ENCODE measurements at regions not wholly inside any gene's neighbourhood (a gene's known extent, or its start where the extent isn't known, plus 50 kb on each side); places are given as distances from the start of the nearest gene placed in this dataset.

- no peak overlapping the region for H3K4me3 ChIP-seq (ENCODE audit: insufficient read depth, low read depth, low read length)
- no peaks in the 10 kb centered on the region for H3K27me3 ChIP-seq (ENCODE audit: control insufficient read depth, insufficient read depth, low read length, poor library complexity, severe bottlenecking)
- no peak overlapping the region for H3K27ac ChIP-seq (ENCODE audit: insufficient read depth, low read depth, low read length, poor library complexity, severe bottlenecking)
- H3K9me3 ChIP-seq (ENCODE audit: control insufficient read depth, low read length) = no peaks in the 10 kb centered on the region
- no peaks in the 10 kb centered on the region for H3K36me3 ChIP-seq (ENCODE audit: control insufficient read depth, insufficient read depth, low read length)
- no peaks in the 10 kb centered on the region for H3K4me1 ChIP-seq (ENCODE audit: control insufficient read depth, insufficient read depth, low read length)
- WGBS, 2 experiments = 94% methylated on average over 10 to 11 of the region's 11 CpGs
Observed at GRCh38 chr5:58127255-58128220, 332.3 kb downstream of the PLK2 start.

- H3K9me3 ChIP-seq (ENCODE audit: control insufficient read depth, low read length) = no peaks in the 10 kb centered on the region
- H3K36me3 ChIP-seq (ENCODE audit: control insufficient read depth, insufficient read depth, low read length) = no peaks in the 10 kb centered on the region
- no peaks in the 10 kb centered on the region for H3K27me3 ChIP-seq (ENCODE audit: control insufficient read depth, insufficient read depth, low read length, poor library complexity, severe bottlenecking)
- 94 to 96% methylated on average over 3 of the region's 4 CpGs for WGBS, 2 experiments
- H3K27ac ChIP-seq (ENCODE audit: insufficient read depth, low read depth, low read length, poor library complexity, severe bottlenecking) = no peak overlapping the region
- no peaks in the 10 kb centered on the region for H3K4me1 ChIP-seq (ENCODE audit: control insufficient read depth, insufficient read depth, low read length)
- no peak overlapping the region for H3K4me3 ChIP-seq (ENCODE audit: insufficient read depth, low read depth, low read length)
Observed at GRCh38 chr5:58123501-58123900, 336.4 kb downstream of the PLK2 start.

- Histone ChIP-seq H3K27ac (ENCODE audit: insufficient read depth, low read depth, low read length, poor library complexity, severe bottlenecking) (no peak overlapping the region), H3K9me3 (ENCODE audit: control insufficient read depth, low read length) (no peaks in the 10 kb centered on the region), H3K4me3 (ENCODE audit: insufficient read depth, low read depth, low read length) (no peak overlapping the region), H3K36me3 (ENCODE audit: control insufficient read depth, insufficient read depth, low read length) (no peaks in the 10 kb centered on the region), H3K4me1 (ENCODE audit: control insufficient read depth, insufficient read depth, low read length) (no peaks in the 10 kb centered on the region), H3K27me3 (ENCODE audit: control insufficient read depth, insufficient read depth, low read length, poor library complexity, severe bottlenecking) (no peaks in the 10 kb centered on the region)
- WGBS, 2 experiments = 90 to 100% methylated on average over 3 of the region's 3 CpGs
Observed at GRCh38 chr5:58122848-58123392, 337.0 kb downstream of the PLK2 start.

- no peak overlapping the region for H3K4me3 ChIP-seq (ENCODE audit: insufficient read depth, low read depth, low read length)
- no peaks in the 10 kb centered on the region for H3K4me1 ChIP-seq (ENCODE audit: control insufficient read depth, insufficient read depth, low read length)
- H3K36me3 ChIP-seq (ENCODE audit: control insufficient read depth, insufficient read depth, low read length) = no peaks in the 10 kb centered on the region
- H3K27ac ChIP-seq (ENCODE audit: insufficient read depth, low read depth, low read length, poor library complexity, severe bottlenecking) = no peak overlapping the region
- no peaks in the 10 kb centered on the region for H3K27me3 ChIP-seq (ENCODE audit: control insufficient read depth, insufficient read depth, low read length, poor library complexity, severe bottlenecking)
- 84 to 100% methylated on average over 1 to 2 of the region's 2 CpGs for WGBS, 2 experiments
- H3K9me3 ChIP-seq (ENCODE audit: control insufficient read depth, low read length) = no peaks in the 10 kb centered on the region
Observed at GRCh38 chr5:58122157-58122556, 337.7 kb downstream of the PLK2 start.

- Histone ChIP-seq H3K9me3 (ENCODE audit: control insufficient read depth, low read length) (no peaks in the 10 kb centered on the region), H3K4me3 (ENCODE audit: insufficient read depth, low read depth, low read length) (no peak overlapping the region), H3K27ac (ENCODE audit: insufficient read depth, low read depth, low read length, poor library complexity, severe bottlenecking) (no peak overlapping the region), H3K4me1 (ENCODE audit: control insufficient read depth, insufficient read depth, low read length) (no peaks in the 10 kb centered on the region), H3K36me3 (ENCODE audit: control insufficient read depth, insufficient read depth, low read length) (no peaks in the 10 kb centered on the region), H3K27me3 (ENCODE audit: control insufficient read depth, insufficient read depth, low read length, poor library complexity, severe bottlenecking) (no peaks in the 10 kb centered on the region)
- 98% methylated on average over 1 to 2 of the region's 2 CpGs for WGBS, 2 experiments
Observed at GRCh38 chr5:58121391-58121790, 338.5 kb downstream of the PLK2 start.

- Histone ChIP-seq H3K27ac (ENCODE audit: insufficient read depth, low read depth, low read length, poor library complexity, severe bottlenecking) (no peak overlapping the region), H3K4me1 (ENCODE audit: control insufficient read depth, insufficient read depth, low read length) (no peaks in the 10 kb centered on the region), H3K4me3 (ENCODE audit: insufficient read depth, low read depth, low read length) (no peak overlapping the region), H3K27me3 (ENCODE audit: control insufficient read depth, insufficient read depth, low read length, poor library complexity, severe bottlenecking) (no peaks in the 10 kb centered on the region), H3K9me3 (ENCODE audit: control insufficient read depth, low read length) (no peaks in the 10 kb centered on the region), H3K36me3 (ENCODE audit: control insufficient read depth, insufficient read depth, low read length) (no peaks in the 10 kb centered on the region)
- 90 to 96% methylated on average over 2 of the region's 2 CpGs for WGBS, 2 experiments
Observed at GRCh38 chr5:58117542-58117941, 342.3 kb downstream of the PLK2 start.

GRCh38 chr5:58116346-58116745, 343.5 kb downstream of the PLK2 start:
- 87 to 91% methylated on average over 3 of the region's 3 CpGs for WGBS, 2 experiments
- Histone ChIP-seq H3K4me3 (ENCODE audit: insufficient read depth, low read depth, low read length) (no peak overlapping the region), H3K27me3 (ENCODE audit: control insufficient read depth, insufficient read depth, low read length, poor library complexity, severe bottlenecking) (no peaks in the 10 kb centered on the region), H3K4me1 (ENCODE audit: control insufficient read depth, insufficient read depth, low read length) (no peaks in the 10 kb centered on the region), H3K27ac (ENCODE audit: insufficient read depth, low read depth, low read length, poor library complexity, severe bottlenecking) (no peak overlapping the region), H3K9me3 (ENCODE audit: control insufficient read depth, low read length) (no peaks in the 10 kb centered on the region), H3K36me3 (ENCODE audit: control insufficient read depth, insufficient read depth, low read length) (no peaks in the 10 kb centered on the region)

GRCh38 chr5:58115811-58116210, 344.1 kb downstream of the PLK2 start:
- Histone ChIP-seq H3K4me3 (ENCODE audit: insufficient read depth, low read depth, low read length) (no peak overlapping the region), H3K4me1 (ENCODE audit: control insufficient read depth, insufficient read depth, low read length) (no peaks in the 10 kb centered on the region), H3K27ac (ENCODE audit: insufficient read depth, low read depth, low read length, poor library complexity, severe bottlenecking) (no peak overlapping the region), H3K36me3 (ENCODE audit: control insufficient read depth, insufficient read depth, low read length) (no peaks in the 10 kb centered on the region), H3K9me3 (ENCODE audit: control insufficient read depth, low read length) (no peaks in the 10 kb centered on the region), H3K27me3 (ENCODE audit: control insufficient read depth, insufficient read depth, low read length, poor library complexity, severe bottlenecking) (no peaks in the 10 kb centered on the region)
- 100% methylated on average over 1 of the region's 1 CpG for WGBS, 2 experiments

GRCh38 chr5:58114324-58114723, 345.6 kb downstream of the PLK2 start:
- H3K4me3 ChIP-seq (ENCODE audit: insufficient read depth, low read depth, low read length) = no peak overlapping the region
- no peaks in the 10 kb centered on the region for H3K9me3 ChIP-seq (ENCODE audit: control insufficient read depth, low read length)
- no peaks in the 10 kb centered on the region for H3K27me3 ChIP-seq (ENCODE audit: control insufficient read depth, insufficient read depth, low read length, poor library complexity, severe bottlenecking)
- 88 to 97% methylated on average over 3 of the region's 3 CpGs for WGBS, 2 experiments
- no peaks in the 10 kb centered on the region for H3K36me3 ChIP-seq (ENCODE audit: control insufficient read depth, insufficient read depth, low read length)
- H3K27ac ChIP-seq (ENCODE audit: insufficient read depth, low read depth, low read length, poor library complexity, severe bottlenecking) = no peak overlapping the region
- no peaks in the 10 kb centered on the region for H3K4me1 ChIP-seq (ENCODE audit: control insufficient read depth, insufficient read depth, low read length)

- Histone ChIP-seq H3K36me3 (ENCODE audit: control insufficient read depth, insufficient read depth, low read length) (no peaks in the 10 kb centered on the region), H3K27ac (ENCODE audit: insufficient read depth, low read depth, low read length, poor library complexity, severe bottlenecking) (no peak overlapping the region), H3K4me3 (ENCODE audit: insufficient read depth, low read depth, low read length) (no peak overlapping the region), H3K4me1 (ENCODE audit: control insufficient read depth, insufficient read depth, low read length) (no peaks in the 10 kb centered on the region), H3K27me3 (ENCODE audit: control insufficient read depth, insufficient read depth, low read length, poor library complexity, severe bottlenecking) (no peaks in the 10 kb centered on the region), H3K9me3 (ENCODE audit: control insufficient read depth, low read length) (no peaks in the 10 kb centered on the region)
- 92 to 97% methylated on average over 9 of the region's 9 CpGs for WGBS, 2 experiments
Observed at GRCh38 chr5:58113172-58113571, 346.7 kb downstream of the PLK2 start.

Data from ectodermal cell (in vitro differentiated cells).